NCI-H446 (cell line): ENCODE measurements at regions not wholly inside any gene's neighbourhood (a gene's known extent, or its start where the extent isn't known, plus 50 kb on each side); places are given as distances from the start of the nearest gene placed in this dataset.

ENCODE experiments used
- DNase-seq, 2 experiments: peaks; one replicate each; lab custom pipeline; 2025; lab: John Stamatoyannopoulos, UW

DNA sequence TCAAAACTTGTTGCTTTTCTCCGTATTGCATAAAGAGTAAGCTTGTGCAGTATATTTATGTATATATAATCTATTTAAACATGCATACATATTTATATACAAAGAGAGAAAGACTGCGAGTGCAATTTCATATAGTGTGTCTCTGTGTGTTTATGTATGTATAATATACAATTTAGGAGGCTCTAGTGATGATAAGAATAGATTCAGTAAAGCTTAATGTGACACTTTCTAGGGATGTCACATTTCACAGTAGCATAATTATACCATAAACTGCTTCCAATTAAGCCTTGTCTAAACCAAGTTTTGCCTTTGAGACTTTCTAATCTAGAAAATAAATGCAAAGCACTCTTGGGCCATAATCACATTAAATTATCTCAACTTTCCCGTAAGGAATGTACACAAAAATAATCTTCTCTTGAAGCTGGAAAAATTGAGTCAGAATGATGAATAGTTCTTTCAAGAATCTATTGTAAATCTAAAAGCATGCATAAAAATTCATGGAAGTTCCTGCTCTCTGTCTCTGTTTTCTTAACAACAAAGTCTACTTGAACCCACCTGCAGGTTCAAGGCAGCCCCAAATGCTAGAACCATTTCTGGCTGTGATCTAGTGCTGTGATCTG lies 114.1 kb upstream of the NPY2R start:
- DNase-seq, result no peak

DNA sequence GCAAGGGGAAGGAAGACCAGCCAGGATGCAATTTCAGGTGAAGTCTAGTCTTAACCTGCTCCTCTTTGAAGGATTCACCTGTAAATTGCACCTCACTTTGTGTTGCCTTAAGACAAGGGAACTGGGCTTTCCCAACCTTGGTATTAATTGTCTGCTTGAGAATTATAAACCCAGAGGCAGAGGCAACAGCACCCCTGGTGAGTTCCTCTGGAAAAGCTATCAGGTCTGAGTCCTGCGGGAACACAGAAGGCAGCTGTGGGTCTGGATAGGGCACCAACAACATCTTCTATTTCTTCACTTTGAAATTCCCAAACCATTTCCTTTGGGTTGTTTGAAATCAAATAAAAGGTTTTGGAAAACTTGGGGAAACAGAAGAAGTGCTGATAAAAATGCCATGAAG lies 109.2 kb upstream of the NPY2R start:
- DNase-seq, result no peak

DNA sequence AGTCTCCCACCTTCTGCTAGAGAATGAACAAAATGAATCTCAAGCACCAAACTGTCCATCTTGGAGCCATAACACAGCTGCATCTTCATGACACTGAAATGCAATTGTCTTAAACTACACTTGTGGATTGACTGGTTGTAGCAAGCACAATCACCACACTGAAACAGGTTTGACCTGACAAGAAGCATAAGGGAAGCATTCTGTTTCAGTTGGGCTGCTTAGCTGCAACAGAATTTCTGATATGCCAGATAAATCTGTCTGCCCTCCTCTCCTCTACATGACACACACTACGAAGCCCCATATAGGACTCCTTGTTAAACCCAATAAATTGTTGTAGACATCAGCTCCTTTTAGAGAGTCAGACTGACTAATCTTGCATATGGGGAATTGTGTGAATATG lies 101.8 kb upstream of the NPY2R start:
- DNase-seq, result no peak

DNA sequence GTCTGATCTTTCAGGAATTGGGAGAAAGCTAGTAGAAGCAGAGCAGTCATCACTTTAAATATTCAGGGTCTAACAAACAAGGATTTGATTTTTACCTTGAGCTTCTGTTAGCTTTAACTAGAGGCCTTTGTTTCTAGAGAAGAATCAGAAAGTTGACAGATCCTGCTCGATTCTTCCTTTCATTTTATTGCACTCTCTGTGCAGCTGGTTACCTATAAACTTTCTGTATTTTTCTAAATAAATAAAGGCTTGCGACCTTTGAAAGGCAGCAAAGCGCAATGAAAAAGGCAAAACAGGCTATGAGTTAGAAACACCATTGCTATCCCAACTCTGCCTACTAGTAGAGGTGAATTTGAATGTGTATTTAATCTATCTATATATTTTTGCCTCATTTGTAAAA lies 101.4 kb upstream of the NPY2R start:
- no peak for DNase-seq

DNA sequence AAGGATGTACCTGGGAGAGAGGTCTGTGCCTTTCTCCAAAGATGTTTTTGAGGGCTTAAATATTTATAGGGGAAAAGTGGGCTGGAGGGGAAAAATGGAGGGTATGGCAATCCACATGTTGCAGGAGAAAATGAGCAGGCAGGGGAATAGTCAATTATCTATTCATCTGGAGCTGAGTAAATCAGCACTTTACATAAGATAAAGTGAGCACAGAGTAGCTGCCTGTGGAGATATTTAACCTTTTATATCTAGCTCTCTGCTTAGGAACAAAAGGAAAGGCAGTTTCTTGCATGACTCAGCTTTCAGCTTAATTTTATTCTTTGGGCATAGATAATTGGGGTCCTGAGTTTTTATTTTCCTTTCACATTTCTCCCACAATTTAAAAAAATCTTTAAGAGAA lies 93.6 kb upstream of the NPY2R start:
- no peak for DNase-seq

DNA sequence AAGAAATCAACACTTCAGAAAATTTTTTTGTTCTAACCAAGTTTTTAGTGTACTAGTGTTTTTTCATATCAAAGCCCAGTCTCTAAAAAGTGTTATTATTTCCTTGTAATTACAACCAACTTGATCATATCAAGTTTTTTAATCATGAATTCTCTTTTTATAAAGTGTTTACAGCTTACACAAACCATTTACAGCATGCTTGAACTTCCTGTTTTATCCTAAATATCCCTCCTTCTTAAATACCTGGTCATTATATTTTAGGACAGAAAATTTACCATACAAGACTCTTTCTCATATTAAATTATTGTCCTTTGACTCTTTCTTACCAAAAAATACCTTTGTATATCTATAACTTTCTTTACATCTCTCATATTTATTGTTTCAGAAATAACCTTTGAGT lies 89.4 kb upstream of the NPY2R start:
- no peak for DNase-seq

DNA sequence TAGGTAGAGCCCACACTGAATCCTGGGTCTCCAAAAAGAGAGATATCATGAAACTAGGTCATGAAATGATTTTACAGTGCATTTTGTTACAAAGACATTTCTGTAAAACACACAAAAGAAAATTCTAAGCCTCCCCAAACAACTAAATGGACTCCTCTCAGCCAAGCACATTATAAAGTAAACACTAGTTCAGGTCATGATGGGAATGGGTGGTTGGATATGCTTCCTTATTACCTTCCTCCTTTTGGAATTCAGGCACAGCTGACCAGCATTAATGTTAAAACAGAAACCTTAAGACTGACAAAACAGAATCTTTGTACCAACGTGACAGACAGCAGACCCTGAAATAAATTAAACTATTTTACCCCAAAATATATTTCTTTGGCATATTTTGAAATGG lies 87.9 kb upstream of the NPY2R start:
- no peak for DNase-seq

DNA sequence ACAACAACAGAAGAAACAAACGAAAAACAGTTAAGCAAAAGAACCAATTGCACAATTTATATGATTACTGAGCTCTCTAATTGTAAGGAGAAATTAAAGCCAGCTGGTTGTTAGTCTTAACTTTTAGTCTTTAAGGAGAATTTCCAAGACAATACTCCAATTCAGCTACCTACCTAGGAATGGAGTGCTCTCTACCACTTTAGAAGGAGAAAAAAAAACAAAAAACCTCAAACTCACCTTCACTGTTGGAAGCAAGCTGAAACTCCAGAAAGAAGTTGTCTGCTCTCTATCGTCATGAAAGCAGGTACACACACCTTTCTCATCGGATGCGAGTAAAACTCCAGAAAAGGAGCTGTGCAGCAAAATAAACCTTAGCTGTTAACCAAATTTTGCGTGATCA lies 86.1 kb upstream of the NPY2R start:
- no peak for DNase-seq

DNA sequence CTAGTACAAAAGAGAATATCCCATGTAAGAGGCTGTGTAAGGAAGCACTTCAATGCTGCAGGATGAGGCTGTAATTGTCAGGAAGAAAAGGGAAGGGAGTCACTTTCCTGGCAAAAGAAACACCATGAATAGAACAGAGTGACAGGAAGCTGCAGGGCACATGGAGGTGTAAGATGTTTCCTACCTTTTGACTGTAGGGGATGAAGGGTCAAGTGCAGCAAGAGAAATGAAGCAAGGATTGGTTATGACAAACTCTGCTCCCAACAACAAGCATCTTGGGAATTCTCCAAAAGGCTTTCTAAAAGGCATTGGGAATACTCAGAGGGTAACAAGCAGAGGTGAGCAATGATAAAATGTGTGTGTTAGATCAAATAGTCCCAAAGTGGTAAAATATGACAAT lies 74.3 kb upstream of the NPY2R start:
- DNase-seq, result no peak

DNA sequence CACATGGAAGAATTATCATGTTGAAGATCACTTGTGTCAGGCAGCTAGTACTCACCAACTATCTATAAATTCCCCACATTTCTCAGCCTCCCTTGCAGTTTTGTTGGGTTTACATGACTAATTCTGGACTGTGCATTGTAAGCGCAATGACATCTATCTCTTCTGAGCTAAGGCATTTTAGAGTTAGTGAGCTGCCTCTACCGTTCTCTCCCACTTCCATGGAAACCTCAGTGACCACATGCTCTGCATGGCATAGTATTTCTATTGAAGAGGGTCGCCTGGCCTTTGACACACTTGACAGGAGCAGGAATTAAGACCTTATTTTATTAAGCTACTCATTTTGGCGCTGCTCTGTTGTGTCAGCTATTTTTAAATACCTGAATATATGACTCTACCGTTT lies 67.5 kb upstream of the NPY2R start:
- DNase-seq, result no peak

DNA sequence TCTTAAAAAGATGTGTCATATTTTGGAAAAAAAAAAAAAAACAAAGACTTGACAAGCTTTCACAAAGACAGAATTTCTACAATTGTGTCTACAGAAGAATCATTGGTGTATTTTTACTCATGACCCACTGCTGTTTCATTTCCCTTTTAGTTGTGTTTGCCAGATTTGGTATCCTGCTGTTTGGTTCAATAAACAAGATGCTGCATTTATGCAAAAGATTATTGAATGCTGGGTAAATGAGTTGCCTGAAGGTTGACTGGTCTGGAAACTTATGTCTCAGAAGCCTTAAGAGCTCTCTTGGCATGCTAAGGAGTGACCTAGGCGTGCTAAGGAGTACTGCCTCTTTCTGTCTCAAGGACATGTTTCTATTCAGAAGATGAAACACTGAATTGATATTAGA lies 64.9 kb upstream of the NPY2R start:
- DNase-seq, result no peak
